Suprapubic skin (tissue), 4 donors: ENCODE measurements at regions not wholly inside any gene's neighbourhood (a gene's known extent, or its start where the extent isn't known, plus 50 kb on each side); places are given as distances from the start of the nearest gene placed in this dataset.

Source experiments
- CTCF ChIP-seq, 2 donors: fragments of 200-600 bp in 1 of 2; fragments of 450-650 bp in 1 of 2; sonication (generic) in 1 of 2; IDR thresholded peaks; one replicate each; pipeline ENCODE4 v1.5.1; 2016 to 2019; ENCODE audit warnings: antibody characterized with exemption in 2 of 2, mild to moderate bottlenecking in 1 of 2, moderate library complexity in 1 of 2
- EP300 ChIP-seq: sonication (generic); formaldehyde crosslinking; IDR thresholded peaks from one replicate; pipeline ENCODE4 v1.6.1; 2017; ENCODE audit warnings: antibody characterized with exemption
- POLR2A ChIP-seq, 2 donors: fragments of 450-650 bp; IDR thresholded peaks; one replicate each; pipeline ENCODE4 v1.6.1; 2017; ENCODE audit warnings: antibody characterized with exemption in 2 of 2, mild to moderate bottlenecking in 2 of 2, moderate library complexity in 2 of 2
- POLR2AphosphoS5 ChIP-seq, 3 donors: sonication (generic); formaldehyde crosslinking; IDR thresholded peaks; one replicate each; pipeline ENCODE4 v1.6.1; 2017; ENCODE audit warnings: antibody characterized with exemption in 3 of 3

GRCh38 chr16:16884451-16884850 lies 505.5 kb downstream of the NPIPA7 start:
- no peak for TF ChIP-seq CTCF (IDR thresholded peaks at IDR 0.05)
- TF ChIP-seq POLR2A (IDR thresholded peaks at IDR 0.05) = no peak
- TF ChIP-seq EP300 = no peak
- TF ChIP-seq POLR2AphosphoS5 (IDR thresholded peaks at IDR 0.05) = no peak
